ENCODE measurements at regions not wholly inside any gene's neighbourhood (a gene's known extent, or its start where the extent isn't known, plus 50 kb on each side); places are given as distances from the start of the nearest gene placed in this dataset.

DNA sequence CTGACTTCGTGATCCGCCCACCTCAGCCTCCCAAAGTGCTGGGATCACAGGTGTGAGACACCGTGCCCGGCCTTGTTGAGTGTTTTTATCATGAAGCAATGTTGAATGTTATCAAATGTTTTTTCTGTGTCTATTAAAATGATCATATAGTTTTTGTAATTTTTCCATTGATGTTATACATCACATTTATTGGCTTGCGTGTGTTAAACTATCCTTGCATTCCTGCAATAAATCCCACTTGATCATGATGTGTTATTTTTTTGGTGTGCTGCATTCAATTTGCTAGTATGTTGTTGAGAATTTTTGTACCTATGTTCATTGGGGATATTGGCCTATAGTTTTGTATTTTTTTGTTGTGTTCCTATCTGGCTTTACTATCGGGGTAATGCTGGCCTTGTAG lies 113.1 kb upstream of the PARD3B start:
- TF ChIP-seq, protein P1, sequence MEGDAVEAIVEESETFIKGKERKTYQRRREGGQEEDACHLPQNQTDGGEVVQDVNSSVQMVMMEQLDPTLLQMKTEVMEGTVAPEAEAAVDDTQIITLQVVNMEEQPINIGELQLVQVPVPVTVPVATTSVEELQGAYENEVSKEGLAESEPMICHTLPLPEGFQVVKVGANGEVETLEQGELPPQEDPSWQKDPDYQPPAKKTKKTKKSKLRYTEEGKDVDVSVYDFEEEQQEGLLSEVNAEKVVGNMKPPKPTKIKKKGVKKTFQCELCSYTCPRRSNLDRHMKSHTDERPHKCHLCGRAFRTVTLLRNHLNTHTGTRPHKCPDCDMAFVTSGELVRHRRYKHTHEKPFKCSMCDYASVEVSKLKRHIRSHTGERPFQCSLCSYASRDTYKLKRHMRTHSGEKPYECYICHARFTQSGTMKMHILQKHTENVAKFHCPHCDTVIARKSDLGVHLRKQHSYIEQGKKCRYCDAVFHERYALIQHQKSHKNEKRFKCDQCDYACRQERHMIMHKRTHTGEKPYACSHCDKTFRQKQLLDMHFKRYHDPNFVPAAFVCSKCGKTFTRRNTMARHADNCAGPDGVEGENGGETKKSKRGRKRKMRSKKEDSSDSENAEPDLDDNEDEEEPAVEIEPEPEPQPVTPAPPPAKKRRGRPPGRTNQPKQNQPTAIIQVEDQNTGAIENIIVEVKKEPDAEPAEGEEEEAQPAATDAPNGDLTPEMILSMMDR (IDR thresholded peaks at IDR 0.05), result no peak
- no peak for TF ChIP-seq POLR2AphosphoS5 (IDR thresholded peaks at IDR 0.05)

Data from stomach (tissue), 4 donors.